Activated CD8-positive, alpha-beta T cell treated with anti-CD3 and anti-CD28 coated beads for 36 hours (primary cell): ENCODE measurements at regions not wholly inside any gene's neighbourhood (a gene's known extent, or its start where the extent isn't known, plus 50 kb on each side); places are given as distances from the start of the nearest gene placed in this dataset.

ENCODE experiments used
- ATAC-seq: fragments of 200-7000 bp; cut with Tn5 transposase; one replicate; pipeline ENCODE4 v1.10.0; 2021; ENCODE audit warnings: mild to moderate bottlenecking, moderate library complexity
- CTCF ChIA-PET: fragments of 350-600 bp; sonication (Branson Sonifier 250); formaldehyde crosslinking; loops from one replicate; lab custom pipeline; 2021; ENCODE audit warnings: antibody characterized with exemption; lab: Charles Lee
- POLR2A ChIA-PET: fragments of 350-600 bp; sonication (Branson Sonifier 250); formaldehyde crosslinking; loops from one replicate; lab custom pipeline; 2021; ENCODE audit warnings: antibody characterized with exemption; lab: Charles Lee
- DNase-seq: peaks from one replicate; pipeline ENCODE4 v3.0.0-alpha.2; 2020
- H3K27ac Mint-ChIP-seq: one replicate; pipeline ENCODE4 v1.8.0; 2021; ENCODE audit warnings: mild to moderate bottlenecking, mixed read lengths
- H3K27me3 Mint-ChIP-seq: one replicate; pipeline ENCODE4 v1.8.0; 2021; ENCODE audit warnings: mixed read lengths
- H3K36me3 Mint-ChIP-seq: one replicate; pipeline ENCODE4 v1.8.0; 2021; ENCODE audit warnings: low read depth, mixed read lengths
- H3K4me1 Mint-ChIP-seq: one replicate; pipeline ENCODE4 v1.8.0; 2021; ENCODE audit warnings: low read depth, mixed read lengths
- H3K4me3 Mint-ChIP-seq: one replicate; pipeline ENCODE4 v1.8.0; 2021; ENCODE audit warnings: mild to moderate bottlenecking, moderate library complexity, mixed read lengths
- H3K9me3 Mint-ChIP-seq: one replicate; pipeline ENCODE4 v1.8.0; 2021; ENCODE audit warnings: mixed read lengths
- CTCF ChIP-seq: fragments of 200-600 bp; IDR thresholded peaks from one replicate; pipeline ENCODE4 v1.8.0; 2022; ENCODE audit warnings: antibody characterized with exemption, mild to moderate bottlenecking
- intact Hi-C: fragments of 100-400 bp; cut with micrococcal nuclease; formaldehyde crosslinking; loops from one replicate; pipeline ENCODE4 v1.10.0; 2022

- no peak for TF ChIP-seq CTCF
- no peak for DNase-seq
- CTCF ChIA-PET: interaction anchor here (2.4 kb wide), 1 partner anchor 24 kb away, joined by 9 read pairs; no protein-coding TSS in a partner anchor
- Mint-ChIP-seq H3K36me3 (no peaks in the 10 kb centered on the region), H3K4me3 (no peak overlapping the region), H3K9me3 (no peaks in the 10 kb centered on the region), H3K27me3 (no peaks in the 10 kb centered on the region), H3K4me1 (no peaks in the 10 kb centered on the region), H3K27ac (no peak overlapping the region)
- no peak for ATAC-seq
- POLR2A ChIA-PET: no interaction called here
- intact Hi-C loops: no loop called here
Observed at GRCh38 chr9:135388530-135388929, 91.1 kb upstream of the PPP1R26 start.

- ChIA-PET CTCF (no interaction called here), POLR2A (no interaction called here)
- Mint-ChIP-seq H3K4me1 (no peaks in the 10 kb centered on the region), H3K27ac (no peak overlapping the region), H3K9me3 (no peaks in the 10 kb centered on the region), H3K36me3 (no peaks in the 10 kb centered on the region), H3K27me3 (no peaks in the 10 kb centered on the region), H3K4me3 (no peak overlapping the region)
- intact Hi-C loops: no loop called here
- TF ChIP-seq CTCF: no peak
- DNase-seq: no peak
- no peak for ATAC-seq
Observed at GRCh38 chr9:135391759-135392158, 87.8 kb upstream of the PPP1R26 start.

- no peak for TF ChIP-seq CTCF
- CTCF ChIA-PET: interaction anchor here (1.1 kb wide), 1 partner anchor 21 kb away, joined by 3 read pairs; no protein-coding TSS in a partner anchor
- Mint-ChIP-seq H3K9me3 (no peaks in the 10 kb centered on the region), H3K27me3 (no peaks in the 10 kb centered on the region), H3K4me3 (no peak overlapping the region), H3K27ac (no peak overlapping the region), H3K36me3 (no peaks in the 10 kb centered on the region), H3K4me1 (no peaks in the 10 kb centered on the region)
- POLR2A ChIA-PET: no interaction called here
- ATAC-seq (no peak), DNase-seq (no peak)
- intact Hi-C loops: no loop called here
Observed at GRCh38 chr9:135392511-135392910, 87.1 kb upstream of the PPP1R26 start.

- no peak overlapping the region for H3K27ac Mint-ChIP-seq
- no peaks in the 10 kb centered on the region for H3K27me3 Mint-ChIP-seq
- H3K4me1 Mint-ChIP-seq: no peaks in the 10 kb centered on the region
- H3K36me3 Mint-ChIP-seq: no peaks in the 10 kb centered on the region
- H3K4me3 Mint-ChIP-seq: no peak overlapping the region
- no peaks in the 10 kb centered on the region for H3K9me3 Mint-ChIP-seq
- DNase-seq (no peak), ATAC-seq (no peak)
- no peak for TF ChIP-seq CTCF
- CTCF ChIA-PET: no interaction called here
- POLR2A ChIA-PET: no interaction called here
- intact Hi-C loops: no loop called here
Observed at GRCh38 chr9:135394131-135394530, 85.5 kb upstream of the PPP1R26 start.

GRCh38 chr9:135394699-135395645, 84.6 kb upstream of the PPP1R26 start:
- Mint-ChIP-seq H3K27me3 (no peaks in the 10 kb centered on the region), H3K9me3 (no peaks in the 10 kb centered on the region), H3K36me3 (no peaks in the 10 kb centered on the region), H3K4me1 (no peaks in the 10 kb centered on the region), H3K27ac (no peak overlapping the region), H3K4me3 (no peak overlapping the region)
- ATAC-seq (no peak), DNase-seq (no peak)
- ChIA-PET CTCF (no interaction called here), POLR2A (no interaction called here)
- TF ChIP-seq CTCF: no peak
- intact Hi-C loops: no loop called here
